Mucosa of descending colon (tissue), 3 donors: ENCODE measurements at regions not wholly inside any gene's neighbourhood (a gene's known extent, or its start where the extent isn't known, plus 50 kb on each side); places are given as distances from the start of the nearest gene placed in this dataset.
A peak's percentile ranks its signal among the peaks of the same experiment; 100 is the strongest.

ENCODE experiments used
- ATAC-seq: fragments of 200-7000 bp; cut with Tn5 transposase; one replicate; pipeline ENCODE4 v1.9.1; 2020; ENCODE audit warnings: mild to moderate bottlenecking, moderate library complexity
- DNase-seq, 3 donors: peaks; one replicate each; pipeline ENCODE4 v3.0.0-alpha.2; 2020
- H3K36me3 ChIP-seq: fragments of 200-600 bp; one replicate; pipeline ENCODE4 v1.8.0; 2021; ENCODE audit warnings: low read depth, mild to moderate bottlenecking
- H3K4me1 ChIP-seq: fragments of 200-600 bp; one replicate; pipeline ENCODE4 v1.8.0; 2021; ENCODE audit warnings: low read depth, mild to moderate bottlenecking
- H3K4me3 ChIP-seq: fragments of 200-600 bp; one replicate; pipeline ENCODE4 v1.8.0; 2021; ENCODE audit warnings: mild to moderate bottlenecking
- H3K9me3 ChIP-seq: fragments of 200-600 bp; one replicate; pipeline ENCODE4 v1.8.0; 2021; ENCODE audit warnings: mild to moderate bottlenecking
- intact Hi-C, 2 donors: fragments of 100-400 bp; cut with DNase I in 1 of 2; cut with micrococcal nuclease in 1 of 2; formaldehyde crosslinking; loops; one replicate each; pipeline versions ENCODE4 v1.11.0 to v1.11.1; 2022; cut with DNase I, micrococcal nuclease
- TF ChIP-seq, protein P1 (sequence below): fragments of 200-600 bp; IDR thresholded peaks from one replicate; pipeline ENCODE4 v1.8.0; 2022; ENCODE audit warnings: antibody characterized with exemption, mild to moderate bottlenecking
- donor health status: DM: no; HTN: no; CAD: no; lungs with moderate emphysema.
- donor health status: DM: no; HTN: no; CAD: no.
- donor health status: DM: no; HTN: yes; CAD: no.

DNA sequence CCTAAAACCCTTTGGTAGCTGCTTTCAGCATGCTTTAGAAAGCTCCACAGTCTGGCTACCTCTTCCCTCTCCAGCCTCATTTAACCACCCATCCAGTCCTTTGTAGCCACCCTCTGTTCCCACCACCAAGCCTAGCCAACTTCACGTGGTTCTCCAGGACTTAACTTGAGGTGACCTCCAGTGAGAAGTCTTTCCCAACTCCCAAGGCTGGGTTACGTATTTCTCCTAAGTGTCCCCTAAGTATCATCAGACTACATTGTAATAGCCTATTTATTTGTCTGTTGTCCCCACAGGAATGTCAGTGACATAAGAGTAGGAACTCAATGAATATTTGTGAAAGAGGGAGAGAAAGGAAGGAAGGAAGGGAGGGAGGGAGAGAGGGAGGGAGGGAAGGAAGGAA, 431.9 kb upstream of the JARID2 start:
- H3K4me3 ChIP-seq = no peak overlapping the region
- TF ChIP-seq, protein P1, sequence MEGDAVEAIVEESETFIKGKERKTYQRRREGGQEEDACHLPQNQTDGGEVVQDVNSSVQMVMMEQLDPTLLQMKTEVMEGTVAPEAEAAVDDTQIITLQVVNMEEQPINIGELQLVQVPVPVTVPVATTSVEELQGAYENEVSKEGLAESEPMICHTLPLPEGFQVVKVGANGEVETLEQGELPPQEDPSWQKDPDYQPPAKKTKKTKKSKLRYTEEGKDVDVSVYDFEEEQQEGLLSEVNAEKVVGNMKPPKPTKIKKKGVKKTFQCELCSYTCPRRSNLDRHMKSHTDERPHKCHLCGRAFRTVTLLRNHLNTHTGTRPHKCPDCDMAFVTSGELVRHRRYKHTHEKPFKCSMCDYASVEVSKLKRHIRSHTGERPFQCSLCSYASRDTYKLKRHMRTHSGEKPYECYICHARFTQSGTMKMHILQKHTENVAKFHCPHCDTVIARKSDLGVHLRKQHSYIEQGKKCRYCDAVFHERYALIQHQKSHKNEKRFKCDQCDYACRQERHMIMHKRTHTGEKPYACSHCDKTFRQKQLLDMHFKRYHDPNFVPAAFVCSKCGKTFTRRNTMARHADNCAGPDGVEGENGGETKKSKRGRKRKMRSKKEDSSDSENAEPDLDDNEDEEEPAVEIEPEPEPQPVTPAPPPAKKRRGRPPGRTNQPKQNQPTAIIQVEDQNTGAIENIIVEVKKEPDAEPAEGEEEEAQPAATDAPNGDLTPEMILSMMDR = no peak
- no peak for DNase-seq
- peaks cover 9% of the 10 kb centered on the region for H3K4me1 ChIP-seq
- intact Hi-C loops = no loop called here
- no peak for ATAC-seq
- no peaks in the 10 kb centered on the region for H3K9me3 ChIP-seq
- H3K36me3 ChIP-seq = no peaks in the 10 kb centered on the region

DNA sequence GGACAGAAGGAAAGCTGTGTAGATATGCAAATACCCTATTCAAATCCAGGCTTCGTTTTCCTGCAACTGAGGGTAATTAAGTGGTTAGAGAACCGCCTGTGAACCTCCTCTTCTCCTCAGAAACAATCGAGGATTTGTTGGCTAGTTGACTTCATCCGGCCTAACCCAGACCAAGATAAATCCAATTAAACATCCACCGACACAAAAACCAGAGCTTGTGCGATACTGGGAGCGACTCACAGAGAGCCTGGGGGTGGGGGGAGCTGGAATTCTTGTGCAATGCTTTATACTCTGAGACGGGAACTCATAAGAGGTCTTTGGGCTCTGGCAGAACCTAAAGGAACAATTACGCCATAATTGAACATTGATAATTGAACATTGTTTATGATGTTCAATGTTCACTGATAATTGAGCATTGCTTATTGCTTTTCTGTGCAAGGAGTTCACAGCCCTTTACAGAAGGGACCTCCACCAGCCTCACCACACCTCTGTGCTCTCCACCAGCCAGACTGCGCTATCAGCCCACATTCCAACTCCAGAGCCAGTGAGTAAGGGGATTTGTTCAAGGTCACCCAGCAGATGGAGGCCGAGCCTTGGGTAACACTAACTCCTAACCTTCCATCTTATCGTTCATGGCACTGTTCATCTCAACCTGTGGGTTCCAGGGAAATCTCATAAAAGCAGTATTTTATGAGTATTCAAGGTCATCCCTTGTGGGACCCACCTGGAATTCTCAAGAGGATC, 429.6 kb upstream of the JARID2 start:
- intact Hi-C loops = no loop called here
- Histone ChIP-seq H3K4me1 (peaks cover 9% of the 10 kb centered on the region), H3K4me3 (no peak overlapping the region), H3K9me3 (no peaks in the 10 kb centered on the region), H3K36me3 (no peaks in the 10 kb centered on the region)
- ATAC-seq = no peak
- TF ChIP-seq, protein P1 = no peak
- no peak for DNase-seq

DNA sequence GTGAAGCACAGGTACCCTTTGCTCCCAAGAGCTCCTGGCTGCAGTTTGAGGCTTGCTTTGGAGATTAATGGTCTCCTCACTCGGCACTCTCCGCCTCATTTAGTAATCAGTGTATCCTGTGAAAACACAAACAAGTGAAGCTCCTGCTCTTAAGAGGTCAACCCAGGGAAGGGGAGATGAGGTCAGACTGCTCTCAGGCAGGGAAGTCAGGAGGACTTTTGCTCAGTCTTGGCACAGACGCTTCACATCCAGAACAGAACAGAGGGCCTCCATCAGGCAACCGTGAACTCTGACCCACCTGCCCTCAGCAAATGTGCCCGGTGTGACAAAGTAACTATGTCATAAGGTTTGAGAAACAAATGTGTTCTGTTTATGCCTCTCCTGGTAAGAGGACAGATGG, 428.8 kb upstream of the JARID2 start:
- TF ChIP-seq, protein P1 = no peak
- intact Hi-C loops = no loop called here
- Histone ChIP-seq H3K36me3 (no peaks in the 10 kb centered on the region), H3K4me3 (no peak overlapping the region), H3K4me1 (peaks cover 9% of the 10 kb centered on the region), H3K9me3 (no peaks in the 10 kb centered on the region)
- DNase-seq (no peak), ATAC-seq (no peak)

DNA sequence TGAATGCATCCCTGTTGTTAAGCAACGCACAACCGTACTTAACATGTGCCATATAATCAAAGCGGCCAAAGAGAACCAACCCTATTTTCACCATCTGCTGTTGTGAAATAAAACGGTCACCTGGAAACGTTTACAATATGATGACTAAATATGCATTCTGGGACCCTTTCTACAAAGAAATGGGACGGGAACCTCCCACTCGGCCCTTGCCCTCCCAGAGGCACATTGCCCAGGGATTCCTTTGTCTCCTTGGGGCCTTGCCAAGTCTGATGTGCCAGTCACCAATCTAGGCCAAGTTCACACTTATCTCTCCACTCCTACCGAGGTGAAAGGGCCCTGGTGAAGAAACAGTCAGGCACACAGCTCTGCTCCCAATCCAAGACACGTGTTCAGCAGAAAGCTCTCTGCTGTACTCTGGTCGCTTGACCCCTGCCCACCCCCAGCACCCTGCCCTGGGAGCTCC, 427.4 kb upstream of the JARID2 start:
- DNase-seq (peak; percentile 64 to 81 (median 72)), ATAC-seq (peak; percentile 91)
- Histone ChIP-seq H3K4me1 (peaks cover 6% of the 10 kb centered on the region), H3K4me3 (no peak overlapping the region), H3K9me3 (no peaks in the 10 kb centered on the region), H3K36me3 (no peaks in the 10 kb centered on the region)
- intact Hi-C loops = no loop called here
- TF ChIP-seq, protein P1 = no peak

DNA sequence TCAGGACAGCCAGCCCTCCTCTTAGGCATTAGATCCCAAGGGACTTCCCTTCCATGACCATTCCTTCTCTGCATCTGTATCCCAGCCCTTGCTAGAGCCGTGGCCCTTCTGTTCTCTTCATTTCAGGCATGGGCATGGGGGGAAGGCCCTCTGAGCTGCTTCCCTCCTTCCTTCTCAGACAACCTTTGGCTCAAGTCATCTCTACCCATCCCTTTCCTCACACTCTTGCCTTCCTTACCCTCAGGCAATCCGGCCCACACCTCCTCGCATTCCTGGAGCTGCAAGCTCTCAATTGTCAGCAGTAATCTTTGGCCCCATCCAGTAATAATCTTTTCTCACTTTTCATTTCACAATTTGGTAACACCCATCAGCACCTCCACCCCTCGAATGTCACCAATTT, 426.9 kb upstream of the JARID2 start:
- TF ChIP-seq, protein P1 = no peak
- Histone ChIP-seq H3K36me3 (no peaks in the 10 kb centered on the region), H3K9me3 (no peaks in the 10 kb centered on the region), H3K4me3 (no peak overlapping the region), H3K4me1 (peaks cover 6% of the 10 kb centered on the region)
- DNase-seq = peak in 1 of 3 donors; percentile 30
- peak; percentile 6 for ATAC-seq
- intact Hi-C loops = no loop called here
